ENCODE measurements at regions not wholly inside any gene's neighbourhood (a gene's known extent, or its start where the extent isn't known, plus 50 kb on each side); places are given as distances from the start of the nearest gene placed in this dataset.

DNA sequence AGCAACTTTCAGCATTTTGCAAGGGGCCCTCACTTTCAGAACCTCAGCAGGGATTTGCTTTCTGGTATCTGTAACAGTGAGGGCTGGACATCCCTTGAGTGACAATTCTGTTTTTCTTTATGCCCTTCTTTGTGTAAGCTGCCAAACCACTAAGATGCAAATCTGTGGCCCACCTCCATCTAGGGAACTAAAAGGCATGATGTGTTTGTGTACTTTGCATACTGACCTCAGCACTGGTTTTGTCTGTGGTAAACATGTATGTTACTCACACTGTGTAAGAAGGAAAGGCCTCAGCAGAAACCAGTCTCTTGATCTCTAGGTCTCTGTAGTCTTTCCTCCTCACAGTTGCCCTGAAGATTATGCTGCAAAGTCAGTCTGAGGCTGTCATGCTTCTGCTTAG is 396.6 kb upstream of the DYNLRB2 start:
- Histone ChIP-seq H3K9me3 (no peaks in the 10 kb centered on the region), H3K4me1 (no peaks in the 10 kb centered on the region), H3K27ac (no peak overlapping the region), H3K4me3 (no peak overlapping the region), H3K36me3 (ENCODE audit: insufficient read depth in 1 of 2, low read depth in 1 of 2) (no peaks in the 10 kb centered on the region), H3K27me3 (ENCODE audit: insufficient read depth in 3 of 3, low read length in 2 of 3) (no peaks in the 10 kb centered on the region)
- ATAC-seq (no peak), DNase-seq (no peak)
- intact Hi-C loops (cut with DNase I) = no loop called here
- TF ChIP-seq, protein P1, sequence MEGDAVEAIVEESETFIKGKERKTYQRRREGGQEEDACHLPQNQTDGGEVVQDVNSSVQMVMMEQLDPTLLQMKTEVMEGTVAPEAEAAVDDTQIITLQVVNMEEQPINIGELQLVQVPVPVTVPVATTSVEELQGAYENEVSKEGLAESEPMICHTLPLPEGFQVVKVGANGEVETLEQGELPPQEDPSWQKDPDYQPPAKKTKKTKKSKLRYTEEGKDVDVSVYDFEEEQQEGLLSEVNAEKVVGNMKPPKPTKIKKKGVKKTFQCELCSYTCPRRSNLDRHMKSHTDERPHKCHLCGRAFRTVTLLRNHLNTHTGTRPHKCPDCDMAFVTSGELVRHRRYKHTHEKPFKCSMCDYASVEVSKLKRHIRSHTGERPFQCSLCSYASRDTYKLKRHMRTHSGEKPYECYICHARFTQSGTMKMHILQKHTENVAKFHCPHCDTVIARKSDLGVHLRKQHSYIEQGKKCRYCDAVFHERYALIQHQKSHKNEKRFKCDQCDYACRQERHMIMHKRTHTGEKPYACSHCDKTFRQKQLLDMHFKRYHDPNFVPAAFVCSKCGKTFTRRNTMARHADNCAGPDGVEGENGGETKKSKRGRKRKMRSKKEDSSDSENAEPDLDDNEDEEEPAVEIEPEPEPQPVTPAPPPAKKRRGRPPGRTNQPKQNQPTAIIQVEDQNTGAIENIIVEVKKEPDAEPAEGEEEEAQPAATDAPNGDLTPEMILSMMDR (IDR thresholded peaks at IDR 0.05) = no peak

GRCh38 chr16:80142940-80143339 is 397.9 kb upstream of the DYNLRB2 start:
- Histone ChIP-seq H3K36me3 (ENCODE audit: insufficient read depth in 1 of 2, low read depth in 1 of 2) (no peaks in the 10 kb centered on the region), H3K27ac (no peak overlapping the region), H3K27me3 (ENCODE audit: insufficient read depth in 3 of 3, low read length in 2 of 3) (no peaks in the 10 kb centered on the region), H3K4me3 (no peak overlapping the region), H3K4me1 (no peaks in the 10 kb centered on the region), H3K9me3 (no peaks in the 10 kb centered on the region)
- intact Hi-C loops (cut with DNase I) = no loop called here
- DNase-seq = no peak
- ATAC-seq = no peak
- TF ChIP-seq, protein P1 (IDR thresholded peaks at IDR 0.05) = no peak

DNA sequence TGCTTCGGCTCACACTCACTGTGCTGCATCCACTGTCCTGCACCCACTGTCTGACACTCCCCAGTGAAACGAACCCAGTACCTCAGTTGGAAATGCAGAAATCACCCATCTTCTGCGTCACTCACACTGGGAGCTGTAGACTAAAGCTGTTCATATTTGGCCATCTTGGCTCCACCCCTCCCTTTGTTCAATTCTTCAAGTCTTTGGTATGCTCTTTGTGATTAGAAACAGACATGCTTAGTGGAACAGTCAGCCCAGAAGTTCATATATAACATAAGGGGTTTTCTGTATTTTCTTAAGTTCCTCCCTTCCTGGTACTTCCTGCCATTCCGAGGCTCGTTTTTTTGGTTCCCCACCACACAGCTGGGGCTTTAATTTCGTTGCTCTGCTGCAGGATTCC is 398.5 kb upstream of the DYNLRB2 start:
- DNase-seq (no peak), ATAC-seq (no peak)
- no peaks in the 10 kb centered on the region for H3K4me1 ChIP-seq
- H3K27ac ChIP-seq = no peak overlapping the region
- 68 to 76% (median 75%) methylated on average over 6 of the region's 6 CpGs for WGBS, 3 donors
- no peaks in the 10 kb centered on the region for H3K27me3 ChIP-seq (ENCODE audit: insufficient read depth in 3 of 3, low read length in 2 of 3)
- no peaks in the 10 kb centered on the region for H3K9me3 ChIP-seq
- no peaks in the 10 kb centered on the region for H3K36me3 ChIP-seq (ENCODE audit: insufficient read depth in 1 of 2, low read depth in 1 of 2)
- intact Hi-C loops (cut with DNase I) = no loop called here
- H3K4me3 ChIP-seq = no peak overlapping the region
- TF ChIP-seq, protein P1 (IDR thresholded peaks at IDR 0.05) = no peak

- DNase-seq (no peak), ATAC-seq (no peak)
- intact Hi-C loops (cut with DNase I) = no loop called here
- TF ChIP-seq, protein P1 (IDR thresholded peaks at IDR 0.05) = no peak
- no peaks in the 10 kb centered on the region for H3K4me1 ChIP-seq
- H3K27ac ChIP-seq = no peak overlapping the region
- no peaks in the 10 kb centered on the region for H3K9me3 ChIP-seq
- WGBS, 3 donors = 73 to 86% (median 82%) methylated on average over 4 of the region's 4 CpGs
- no peaks in the 10 kb centered on the region for H3K27me3 ChIP-seq (ENCODE audit: insufficient read depth in 3 of 3, low read length in 2 of 3)
- no peaks in the 10 kb centered on the region for H3K36me3 ChIP-seq (ENCODE audit: insufficient read depth in 1 of 2, low read depth in 1 of 2)
- H3K4me3 ChIP-seq = no peak overlapping the region
Measured at GRCh38 chr16:80129791-80130190, 411.0 kb upstream of the DYNLRB2 start.

- Histone ChIP-seq H3K27ac (no peak overlapping the region), H3K9me3 (no peaks in the 10 kb centered on the region), H3K4me1 (no peaks in the 10 kb centered on the region), H3K36me3 (ENCODE audit: insufficient read depth in 1 of 2, low read depth in 1 of 2) (no peaks in the 10 kb centered on the region), H3K4me3 (no peak overlapping the region), H3K27me3 (ENCODE audit: insufficient read depth in 3 of 3, low read length in 2 of 3) (no peaks in the 10 kb centered on the region)
- WGBS, 3 donors = 40 to 48% (median 41%) methylated on average over 5 of the region's 5 CpGs
- ATAC-seq (no peak), DNase-seq (peak; percentile 23 to 62)
- intact Hi-C loops (cut with DNase I) = no loop called here
- TF ChIP-seq, protein P1 (IDR thresholded peaks at IDR 0.05) = no peak
Measured at GRCh38 chr16:80125677-80126076, 415.1 kb upstream of the DYNLRB2 start.
